Right lobe of liver (tissue), 6 donors: ENCODE measurements at regions not wholly inside any gene's neighbourhood (a gene's known extent, or its start where the extent isn't known, plus 50 kb on each side); places are given as distances from the start of the nearest gene placed in this dataset.

Experiments used
- ATAC-seq, 4 donors: fragments of 200-7000 bp; cut with Tn5 transposase; one replicate each; pipeline ENCODE4 v1.9.1; 2020; ENCODE audit warnings: mild to moderate bottlenecking in 4 of 4, moderate library complexity in 4 of 4
- DNase-seq, 3 donors: peaks; one replicate each; pipeline ENCODE4 v3.0.0-alpha.2; 2020
- H3K27ac ChIP-seq, 3 donors: fragments of 200-600 bp; one replicate each; pipeline ENCODE4 v1.8.0; 2022
- H3K27me3 ChIP-seq, 2 donors: fragments of 200-600 bp; one replicate each; pipeline ENCODE4 v1.8.0; 2022
- H3K36me3 ChIP-seq, 4 donors: fragments of 200-600 bp; sonication (generic) in 1 of 4; one replicate each; pipeline versions ENCODE4 v1.5.1 to v1.8.0; 2017 to 2022; ENCODE audit warnings: control low read depth in 1 of 4
- H3K4me1 ChIP-seq, 4 donors: fragments of 200-600 bp; sonication (generic) in 1 of 4; one replicate each; pipeline versions ENCODE4 v1.5.1 to v1.8.0; 2017 to 2022; ENCODE audit warnings: control low read depth in 1 of 4
- H3K4me3 ChIP-seq, 3 donors: fragments of 200-600 bp; one replicate each; pipeline ENCODE4 v1.8.0; 2022
- H3K9me3 ChIP-seq, 4 donors: fragments of 200-600 bp; sonication (generic) in 1 of 4; one replicate each; pipeline versions ENCODE4 v1.5.1 to v1.8.0; 2017 to 2022; ENCODE audit warnings: control low read depth in 1 of 4
- CTCF ChIP-seq, 4 donors: fragments of 200-600 bp in 3 of 4; fragments of 450-650 bp in 1 of 4; IDR thresholded peaks; one replicate each; pipeline versions ENCODE4 v1.5.1 to v1.8.0; 2016 to 2022; ENCODE audit warnings: antibody characterized with exemption in 4 of 4, mild to moderate bottlenecking in 2 of 4
- POLR2A ChIP-seq: fragments of 450-650 bp; IDR thresholded peaks from one replicate; pipeline ENCODE4 v1.6.1; 2017; ENCODE audit warnings: antibody characterized with exemption, mild to moderate bottlenecking
- WGBS: methylation state at CpG from one replicate; pipeline ENCODE4 v1.1.6; 2018; ENCODE audit warnings: low coverage, low lambda C conversion rate; ENCODE audit not compliant: insufficient coverage; ENCODE audit errors: missing lambda C conversion rate; 5-methylcytosine and 5-hydroxymethylcytosine counted together
- intact Hi-C, 2 donors: fragments of 100-400 bp; cut with DNase I; formaldehyde crosslinking; loops; one replicate each; pipeline versions ENCODE4 v1.11.2 to v1.14.1; 2022
- small RNA-seq, 2 experiments: library from RNA; depleted of rRNA; stranded (forward); fragments of <200 nt; gene quantifications; one replicate each; pipeline ENCODE3, GENCODE V24; 2016
- donor health status: DM: no; HTN: yes; CAD: no.
- donor health status: DM: no; HTN: no; CAD: no.
- donor health status: DM: no; HTN: no; CAD: no.
- donor health status: DM: no; HTN: yes; CAD: no.
- donor health status: DM: no; HTN: yes; CAD: no.

GRCh38 chr1:164905869-164906268 lies 346.9 kb downstream of the PBX1 start:
- no peaks in the 10 kb centered on the region for H3K36me3 ChIP-seq
- ATAC-seq: no peak
- DNase-seq: no peak
- 57% methylated on average over 9 of the region's 9 CpGs for WGBS
- TF ChIP-seq POLR2A (no peak), CTCF (IDR thresholded peaks at IDR 0.05) (no peak)
- H3K27ac ChIP-seq: no peak overlapping the region
- H3K4me1 ChIP-seq: no peaks in the 10 kb centered on the region
- no peak overlapping the region for H3K4me3 ChIP-seq
- no peaks in the 10 kb centered on the region for H3K9me3 ChIP-seq
- H3K27me3 ChIP-seq: no peaks in the 10 kb centered on the region
- intact Hi-C loops: no loop called here

GRCh38 chr1:164902491-164902890 lies 343.5 kb downstream of the PBX1 start:
- DNase-seq (no peak), ATAC-seq (no peak)
- H3K27me3 ChIP-seq: no peaks in the 10 kb centered on the region
- H3K4me3 ChIP-seq: no peak overlapping the region
- H3K27ac ChIP-seq: no peak overlapping the region
- no peaks in the 10 kb centered on the region for H3K36me3 ChIP-seq
- TF ChIP-seq CTCF (IDR thresholded peaks at IDR 0.05): no peak
- no peak for TF ChIP-seq POLR2A
- no peaks in the 10 kb centered on the region for H3K9me3 ChIP-seq
- no peaks in the 10 kb centered on the region for H3K4me1 ChIP-seq
- WGBS: 21% methylated on average over 1 of the region's 2 CpGs
- intact Hi-C loops: no loop called here

Small RNAs in the stretch of these regions (small RNA-seq; reads per million reads assigned to genes)
- 0 reads per million in 2 experiments for gene RNU6-755P
